ENCODE measurements at regions not wholly inside any gene's neighbourhood (a gene's known extent, or its start where the extent isn't known, plus 50 kb on each side); places are given as distances from the start of the nearest gene placed in this dataset.

DNA sequence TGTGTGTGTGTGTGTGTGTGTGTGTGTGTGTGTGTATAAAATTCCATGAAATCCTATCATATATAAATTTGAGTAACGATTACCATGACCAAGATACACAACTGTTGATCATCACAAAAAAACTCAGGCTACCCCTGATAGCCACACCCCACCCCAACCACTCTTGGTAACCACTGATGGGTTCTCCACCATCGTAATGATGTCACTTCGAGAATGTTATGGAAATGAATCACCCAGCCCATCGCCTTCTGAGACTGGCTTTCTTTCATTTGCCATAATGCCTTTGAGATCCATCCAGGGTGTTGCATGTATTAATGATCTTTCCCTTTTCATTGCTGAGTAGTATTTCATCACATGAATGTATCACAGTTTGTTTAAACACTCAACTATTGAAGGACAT lies 496.0 kb downstream of the MIAT start:
- in situ Hi-C loops (cut with HindIII; ENCODE audit: low sequenced_read_pairs), result no loop called here

DNA sequence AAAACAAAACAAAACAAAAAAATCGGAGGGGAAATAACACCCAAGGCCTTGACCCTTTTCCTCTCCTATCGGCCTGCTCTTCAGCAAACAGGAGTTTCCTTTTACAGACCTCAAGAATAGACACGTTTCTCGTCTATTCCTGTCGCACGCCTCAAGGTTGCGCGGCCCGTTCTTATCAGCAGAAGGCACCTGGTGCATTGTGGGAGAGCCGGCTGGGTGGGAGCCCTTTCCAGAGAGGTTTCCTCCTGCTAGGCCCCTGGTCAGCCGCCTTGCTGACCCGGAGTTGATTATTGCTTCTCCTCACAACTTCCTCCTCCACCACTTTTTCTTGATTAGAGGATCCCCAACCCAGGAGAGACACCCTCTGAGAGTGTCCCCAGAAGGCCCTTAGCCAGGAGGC lies 497.3 kb downstream of the MIAT start:
- in situ Hi-C loops (cut with HindIII; ENCODE audit: low sequenced_read_pairs), result no loop called here

GRCh38 chr22:27156821-27157489 lies 499.6 kb downstream of the MIAT start:
- in situ Hi-C loops (cut with HindIII; ENCODE audit: low sequenced_read_pairs), result no loop called here

GRCh38 chr22:27157666-27158370 lies 500.4 kb downstream of the MIAT start:
- in situ Hi-C loops (cut with HindIII; ENCODE audit: low sequenced_read_pairs), result no loop called here

GRCh38 chr22:27159016-27159415 lies 501.6 kb downstream of the MIAT start:
- in situ Hi-C loops (cut with HindIII; ENCODE audit: low sequenced_read_pairs), result no loop called here

GRCh38 chr22:27159716-27160295 lies 502.4 kb downstream of the MIAT start:
- in situ Hi-C loops (cut with HindIII; ENCODE audit: low sequenced_read_pairs), result no loop called here

GRCh38 chr22:27163162-27164137 lies 506.1 kb downstream of the MIAT start:
- in situ Hi-C loops (cut with HindIII; ENCODE audit: low sequenced_read_pairs), result no loop called here

- in situ Hi-C loops (cut with HindIII; ENCODE audit: low sequenced_read_pairs), result no loop called here
Measured at GRCh38 chr22:27164781-27165503, 507.6 kb downstream of the MIAT start.

- in situ Hi-C loops (cut with HindIII; ENCODE audit: low sequenced_read_pairs), result no loop called here
Measured at GRCh38 chr22:27168681-27169080, 511.3 kb downstream of the MIAT start.

GRCh38 chr22:27170491-27170890 lies 513.1 kb downstream of the MIAT start:
- in situ Hi-C loops (cut with HindIII; ENCODE audit: low sequenced_read_pairs), result loop anchor here (10.0 kb wide), 1 partner anchor 126 kb away; no protein-coding TSS in a partner anchor

GRCh38 chr22:27171212-27171611 lies 513.8 kb downstream of the MIAT start:
- in situ Hi-C loops (cut with HindIII; ENCODE audit: low sequenced_read_pairs), result loop anchor here (10.0 kb wide), 1 partner anchor 126 kb away; no protein-coding TSS in a partner anchor

DNA sequence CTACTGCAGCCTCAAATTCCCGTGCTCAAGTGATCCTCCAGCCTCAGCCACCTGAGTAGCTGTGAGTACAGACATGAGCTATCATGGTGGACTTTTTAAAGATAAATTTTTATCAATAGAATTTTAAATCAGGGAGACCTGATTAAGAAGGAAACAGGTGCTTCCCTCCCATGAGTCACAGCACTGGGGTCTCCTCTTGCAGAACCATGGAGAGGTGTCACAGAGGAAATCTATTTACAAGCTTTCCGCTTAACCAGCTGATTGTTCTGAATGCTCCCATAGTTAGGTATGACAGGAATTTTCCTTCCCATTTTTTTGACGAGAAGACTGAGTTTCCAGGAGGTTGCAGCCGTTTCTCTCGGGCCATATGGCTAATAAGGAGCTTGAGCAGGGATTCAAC lies 516.1 kb downstream of the MIAT start:
- in situ Hi-C loops (cut with HindIII; ENCODE audit: low sequenced_read_pairs), result loop anchor here (10.0 kb wide), 1 partner anchor 129 kb away; no protein-coding TSS in a partner anchor

GRCh38 chr22:27175021-27175838 lies 517.8 kb downstream of the MIAT start:
- in situ Hi-C loops (cut with HindIII; ENCODE audit: low sequenced_read_pairs), result loop anchor here (10.0 kb wide), 1 partner anchor 130 kb away; no protein-coding TSS in a partner anchor

- in situ Hi-C loops (cut with HindIII; ENCODE audit: low sequenced_read_pairs), result loop anchor here (10.0 kb wide), 1 partner anchor 131 kb away; no protein-coding TSS in a partner anchor
Measured at GRCh38 chr22:27175974-27176373, 518.6 kb downstream of the MIAT start.

GRCh38 chr22:27179161-27179560 lies 521.8 kb downstream of the MIAT start:
- in situ Hi-C loops (cut with HindIII; ENCODE audit: low sequenced_read_pairs), result loop anchor here (10.0 kb wide), 1 partner anchor 134 kb away; no protein-coding TSS in a partner anchor

- in situ Hi-C loops (cut with HindIII; ENCODE audit: low sequenced_read_pairs), result no loop called here
Measured at GRCh38 chr22:27181537-27181936, 524.1 kb downstream of the MIAT start.

DNA sequence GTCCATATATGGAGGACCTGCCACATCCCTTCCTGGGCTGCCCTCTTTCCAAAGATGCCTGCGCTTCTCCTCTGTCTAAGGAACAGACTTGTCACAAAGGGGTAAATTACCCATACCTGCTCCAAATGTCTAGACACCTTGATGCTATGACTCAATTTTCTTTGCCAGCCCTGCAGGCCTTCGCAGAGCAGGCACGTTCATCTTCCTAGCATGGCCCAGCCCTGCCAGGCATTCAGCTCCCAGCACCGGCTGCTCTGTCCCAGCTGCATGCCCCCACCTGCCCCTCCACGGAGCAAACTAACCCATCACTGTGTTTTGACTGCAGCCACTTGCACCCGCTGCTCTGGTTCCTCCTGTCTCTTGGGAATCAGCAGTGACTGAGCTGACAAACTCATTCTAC lies 526.1 kb downstream of the MIAT start:
- in situ Hi-C loops (cut with HindIII; ENCODE audit: low sequenced_read_pairs), result no loop called here

DNA sequence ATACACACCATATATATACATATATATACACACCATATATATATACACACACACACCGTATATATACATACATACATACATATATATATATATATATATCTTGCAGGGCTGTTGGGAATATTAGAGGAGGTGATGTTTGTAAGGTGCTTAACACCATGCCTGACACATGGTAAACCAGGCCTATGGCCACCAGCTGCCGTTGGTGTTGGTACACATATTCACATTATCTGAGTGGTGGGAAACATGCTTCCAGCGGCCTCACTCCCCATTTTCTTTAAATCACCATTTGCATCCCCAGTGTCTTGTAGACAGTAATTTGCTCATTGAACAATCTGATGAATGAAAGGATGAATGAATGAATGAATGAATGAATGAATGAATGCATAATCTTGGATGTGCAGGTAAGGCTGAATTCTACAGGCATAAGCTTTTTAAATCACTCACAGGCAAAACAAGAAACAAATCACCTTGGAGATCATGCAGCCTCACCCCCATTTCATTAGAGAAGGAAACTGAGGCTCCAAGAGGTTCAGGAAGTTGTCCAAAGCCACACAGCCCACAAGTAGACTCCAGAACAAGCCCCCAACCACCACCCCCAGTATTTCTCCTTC lies 527.8 kb downstream of the MIAT start:
- in situ Hi-C loops (cut with HindIII; ENCODE audit: low sequenced_read_pairs), result no loop called here
